Neural crest cell (in vitro differentiated cells): ENCODE measurements at regions not wholly inside any gene's neighbourhood (a gene's known extent, or its start where the extent isn't known, plus 50 kb on each side); places are given as distances from the start of the nearest gene placed in this dataset.

ENCODE experiments used
- DNase-seq: peaks from one replicate; pipeline ENCODE4 v3.0.0; 2021; ENCODE audit warnings: low read depth, mixed read lengths, low spot score
- H3K27ac Mint-ChIP-seq: one replicate; pipeline ENCODE4 v1.8.0; 2021; ENCODE audit warnings: mild to moderate bottlenecking, mixed read lengths; ENCODE audit not compliant: unreplicated experiment
- H3K27me3 Mint-ChIP-seq: 2 replicates; pipeline ENCODE4 v1.8.0; 2021; ENCODE audit warnings: low read depth, mild to moderate bottlenecking, mixed read lengths
- H3K36me3 Mint-ChIP-seq: 2 replicates; pipeline ENCODE4 v1.8.0; 2021; ENCODE audit warnings: low read depth, mild to moderate bottlenecking, mixed read lengths
- H3K4me1 Mint-ChIP-seq: 2 replicates; pipeline ENCODE4 v1.8.0; 2021; ENCODE audit warnings: mixed read lengths
- H3K4me3 Mint-ChIP-seq: one replicate; pipeline ENCODE4 v1.8.0; 2021; ENCODE audit warnings: mild to moderate bottlenecking, mixed read lengths
- H3K9me3 Mint-ChIP-seq: 2 replicates; pipeline ENCODE4 v1.8.0; 2021; ENCODE audit warnings: mixed read lengths
- CTCF ChIP-seq: fragments of 200-600 bp; sonication (generic); conservative IDR thresholded peaks from 2 replicates; pipeline ENCODE4 v1.5.0; 2021; ENCODE audit warnings: antibody characterized with exemption, mild to moderate bottlenecking

- H3K4me1 Mint-ChIP-seq = no peaks in the 10 kb centered on the region
- H3K27ac Mint-ChIP-seq = no peak overlapping the region
- H3K4me3 Mint-ChIP-seq = no peak overlapping the region
- TF ChIP-seq CTCF = no peak
- H3K36me3 Mint-ChIP-seq = no peaks in the 10 kb centered on the region
- H3K27me3 Mint-ChIP-seq = no peaks in the 10 kb centered on the region
- H3K9me3 Mint-ChIP-seq = peaks cover 2% of the 10 kb centered on the region
- no peak for DNase-seq
These were observed 114.9 kb downstream of the VSIG4 start for GRCh38 chrX:65925005-65925404.

- Mint-ChIP-seq H3K4me1 (no peaks in the 10 kb centered on the region), H3K4me3 (no peak overlapping the region), H3K27ac (no peak overlapping the region), H3K36me3 (no peaks in the 10 kb centered on the region), H3K9me3 (peaks cover 6% of the 10 kb centered on the region), H3K27me3 (no peaks in the 10 kb centered on the region)
- DNase-seq = no peak
- TF ChIP-seq CTCF = no peak
These were observed 118.5 kb downstream of the VSIG4 start for GRCh38 chrX:65921363-65921762.

GRCh38 chrX:65920620-65921019 is 119.3 kb downstream of the VSIG4 start:
- Mint-ChIP-seq H3K36me3 (no peaks in the 10 kb centered on the region), H3K4me1 (no peaks in the 10 kb centered on the region), H3K27ac (peak overlapping the region; percentile 6), H3K27me3 (no peaks in the 10 kb centered on the region), H3K4me3 (no peak overlapping the region), H3K9me3 (peaks cover 7% of the 10 kb centered on the region)
- no peak for DNase-seq
- TF ChIP-seq CTCF = no peak

- no peak overlapping the region for H3K4me3 Mint-ChIP-seq
- no peaks in the 10 kb centered on the region for H3K27me3 Mint-ChIP-seq
These were observed 129.0 kb downstream of the VSIG4 start for GRCh38 chrX:65910899-65911298.

GRCh38 chrX:65903750-65904149 is 136.1 kb downstream of the VSIG4 start:
- no peaks in the 10 kb centered on the region for H3K36me3 Mint-ChIP-seq
- TF ChIP-seq CTCF = no peak
- no peaks in the 10 kb centered on the region for H3K4me1 Mint-ChIP-seq
- H3K9me3 Mint-ChIP-seq = peaks cover 7% of the 10 kb centered on the region
- H3K4me3 Mint-ChIP-seq = no peak overlapping the region
- no peaks in the 10 kb centered on the region for H3K27me3 Mint-ChIP-seq
- no peak overlapping the region for H3K27ac Mint-ChIP-seq
- DNase-seq = no peak

More at GRCh38 chrX:65910899-65911298, 129.0 kb downstream of the VSIG4 start:
- TF ChIP-seq CTCF = no peak
- peaks cover 9% of the 10 kb centered on the region for H3K9me3 Mint-ChIP-seq
- no peaks in the 10 kb centered on the region for H3K4me1 Mint-ChIP-seq
- H3K27ac Mint-ChIP-seq = no peak overlapping the region
- no peak for DNase-seq
- no peaks in the 10 kb centered on the region for H3K36me3 Mint-ChIP-seq

GRCh38 chrX:65902011-65902410 is 137.9 kb downstream of the VSIG4 start:
- Mint-ChIP-seq H3K36me3 (no peaks in the 10 kb centered on the region), H3K9me3 (peaks cover 7% of the 10 kb centered on the region), H3K27ac (no peak overlapping the region), H3K27me3 (no peaks in the 10 kb centered on the region), H3K4me1 (no peaks in the 10 kb centered on the region), H3K4me3 (no peak overlapping the region)
- DNase-seq = no peak
- no peak for TF ChIP-seq CTCF
